ENCODE measurements at regions not wholly inside any gene's neighbourhood (a gene's known extent, or its start where the extent isn't known, plus 50 kb on each side); places are given as distances from the start of the nearest gene placed in this dataset.

DNA sequence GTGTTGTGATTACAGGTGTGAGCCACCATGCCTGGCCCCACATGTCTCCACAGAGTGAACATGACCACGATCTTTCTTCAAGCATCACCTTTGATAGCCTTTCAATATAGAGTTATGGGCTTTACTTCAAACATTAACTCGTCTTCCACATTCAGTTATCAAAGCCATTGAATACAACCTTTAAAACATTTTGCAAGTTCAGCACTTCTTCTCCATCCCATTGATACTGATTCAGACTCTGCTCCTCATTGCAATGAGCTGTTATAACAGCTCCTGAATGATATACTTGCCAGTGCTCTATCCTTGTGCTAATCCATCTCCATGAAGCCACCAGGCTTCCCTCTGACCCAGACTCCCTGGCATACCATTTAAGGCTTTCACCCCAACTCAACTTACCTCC lies 223.5 kb upstream of the EEA1 start:
- H3K4me1 Mint-ChIP-seq: no peaks in the 10 kb centered on the region
- no peak overlapping the region for H3K27ac Mint-ChIP-seq
- intact Hi-C loops (cut with micrococcal nuclease): no loop called here
- no peak for DNase-seq
- no peaks in the 10 kb centered on the region for H3K27me3 Mint-ChIP-seq
- H3K36me3 Mint-ChIP-seq (ENCODE audit: low read depth): no peaks in the 10 kb centered on the region
- no peaks in the 10 kb centered on the region for H3K9me3 Mint-ChIP-seq
- no peak overlapping the region for H3K4me3 Mint-ChIP-seq

GRCh38 chr12:93153321-93153720 lies 224.2 kb upstream of the EEA1 start:
- intact Hi-C loops (cut with micrococcal nuclease): no loop called here

GRCh38 chr12:93154096-93154728 lies 223.5 kb upstream of the NUDT4 start:
- Mint-ChIP-seq H3K27ac (no peak overlapping the region), H3K36me3 (ENCODE audit: low read depth) (no peaks in the 10 kb centered on the region), H3K4me3 (no peak overlapping the region), H3K9me3 (peaks cover 6% of the 10 kb centered on the region), H3K4me1 (no peaks in the 10 kb centered on the region), H3K27me3 (no peaks in the 10 kb centered on the region)
- no peak for DNase-seq
- intact Hi-C loops (cut with micrococcal nuclease): no loop called here

More at GRCh38 chr12:93153321-93153720, 224.2 kb upstream of the EEA1 start:
- H3K4me3 Mint-ChIP-seq: no peak overlapping the region
- H3K36me3 Mint-ChIP-seq (ENCODE audit: low read depth): no peaks in the 10 kb centered on the region
- DNase-seq: no peak
- peaks cover under 1% of the 10 kb centered on the region for H3K9me3 Mint-ChIP-seq
- no peaks in the 10 kb centered on the region for H3K27me3 Mint-ChIP-seq
- H3K4me1 Mint-ChIP-seq: no peaks in the 10 kb centered on the region
- no peak overlapping the region for H3K27ac Mint-ChIP-seq

DNA sequence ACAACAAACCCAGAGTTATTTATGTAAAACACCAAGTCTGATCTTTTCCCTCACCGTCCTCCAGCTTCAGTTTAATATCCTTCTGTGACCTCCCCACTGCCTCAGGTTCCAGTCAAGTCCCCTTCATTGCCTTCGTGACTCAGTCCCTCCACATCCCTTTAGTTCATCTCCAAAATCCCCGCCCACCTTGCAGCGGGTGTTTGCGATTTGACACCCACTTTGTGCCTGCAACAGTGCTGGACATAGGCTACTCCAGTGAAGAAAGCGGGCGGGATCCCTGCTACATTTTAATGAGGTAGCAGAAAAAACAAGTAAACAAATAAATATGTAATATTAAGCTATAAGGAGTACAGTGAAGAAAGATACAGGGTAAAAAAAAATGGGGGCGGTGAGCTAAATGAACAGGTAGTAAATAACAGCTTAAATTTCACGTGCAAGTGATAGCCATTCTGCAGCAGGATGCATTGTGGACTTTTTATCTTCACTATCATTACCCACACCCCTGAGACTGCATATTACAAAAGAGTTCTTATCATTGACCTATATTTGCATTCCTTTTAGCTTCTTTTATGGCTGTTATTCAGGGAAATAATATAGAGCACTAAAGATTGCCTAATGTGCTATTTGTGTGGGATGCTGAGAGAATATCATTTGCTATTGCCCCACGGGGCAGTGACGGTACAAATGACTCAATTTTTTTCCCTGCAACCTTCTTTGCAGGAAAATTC lies 222.8 kb upstream of the NUDT4 start:
- Mint-ChIP-seq H3K27me3 (peaks cover 2% of the 10 kb centered on the region), H3K4me1 (no peaks in the 10 kb centered on the region), H3K9me3 (peaks cover 6% of the 10 kb centered on the region), H3K4me3 (no peak overlapping the region), H3K36me3 (ENCODE audit: low read depth) (no peaks in the 10 kb centered on the region), H3K27ac (no peak overlapping the region)
- no peak for DNase-seq
- intact Hi-C loops (cut with micrococcal nuclease): no loop called here

GRCh38 chr12:93156086-93156716 lies 221.5 kb upstream of the NUDT4 start:
- no peaks in the 10 kb centered on the region for H3K36me3 Mint-ChIP-seq (ENCODE audit: low read depth)
- no peak overlapping the region for H3K27ac Mint-ChIP-seq
- no peak for DNase-seq
- H3K9me3 Mint-ChIP-seq: peaks cover 6% of the 10 kb centered on the region
- intact Hi-C loops (cut with micrococcal nuclease): no loop called here
- no peaks in the 10 kb centered on the region for H3K4me1 Mint-ChIP-seq
- peaks cover 5% of the 10 kb centered on the region for H3K27me3 Mint-ChIP-seq
- H3K4me3 Mint-ChIP-seq: no peak overlapping the region

DNA sequence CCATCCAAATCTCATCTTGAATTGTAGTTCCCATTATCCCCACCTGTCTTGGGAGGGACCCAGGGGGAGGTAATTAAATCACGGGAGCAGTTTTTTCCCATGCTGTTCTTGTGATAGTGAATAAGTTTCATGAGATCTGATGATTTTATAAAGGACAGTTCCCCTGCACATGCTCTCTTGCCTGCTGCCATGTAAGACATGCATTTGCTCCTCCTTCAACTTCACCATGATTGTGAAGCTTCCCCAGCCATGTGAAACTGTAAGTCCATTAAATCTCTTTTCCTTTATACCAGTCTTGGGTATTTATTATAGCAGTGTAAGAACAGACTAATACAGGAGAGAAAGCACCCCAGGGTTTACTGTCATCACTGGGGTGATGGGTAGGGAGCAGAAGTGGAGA lies 220.4 kb upstream of the NUDT4 start:
- Mint-ChIP-seq H3K36me3 (ENCODE audit: low read depth) (no peaks in the 10 kb centered on the region), H3K27me3 (peaks cover 6% of the 10 kb centered on the region), H3K27ac (no peak overlapping the region), H3K4me1 (no peaks in the 10 kb centered on the region), H3K4me3 (no peak overlapping the region), H3K9me3 (peaks cover 6% of the 10 kb centered on the region)
- DNase-seq: no peak
- intact Hi-C loops (cut with micrococcal nuclease): no loop called here

GRCh38 chr12:93158065-93158843 lies 219.5 kb upstream of the NUDT4 start:
- H3K27ac Mint-ChIP-seq: no peak overlapping the region
- no peaks in the 10 kb centered on the region for H3K4me1 Mint-ChIP-seq
- H3K36me3 Mint-ChIP-seq (ENCODE audit: low read depth): no peaks in the 10 kb centered on the region
- DNase-seq: no peak
- intact Hi-C loops (cut with micrococcal nuclease): no loop called here
- peaks cover 6% of the 10 kb centered on the region for H3K27me3 Mint-ChIP-seq
- H3K9me3 Mint-ChIP-seq: peaks cover 6% of the 10 kb centered on the region
- H3K4me3 Mint-ChIP-seq: no peak overlapping the region

DNA sequence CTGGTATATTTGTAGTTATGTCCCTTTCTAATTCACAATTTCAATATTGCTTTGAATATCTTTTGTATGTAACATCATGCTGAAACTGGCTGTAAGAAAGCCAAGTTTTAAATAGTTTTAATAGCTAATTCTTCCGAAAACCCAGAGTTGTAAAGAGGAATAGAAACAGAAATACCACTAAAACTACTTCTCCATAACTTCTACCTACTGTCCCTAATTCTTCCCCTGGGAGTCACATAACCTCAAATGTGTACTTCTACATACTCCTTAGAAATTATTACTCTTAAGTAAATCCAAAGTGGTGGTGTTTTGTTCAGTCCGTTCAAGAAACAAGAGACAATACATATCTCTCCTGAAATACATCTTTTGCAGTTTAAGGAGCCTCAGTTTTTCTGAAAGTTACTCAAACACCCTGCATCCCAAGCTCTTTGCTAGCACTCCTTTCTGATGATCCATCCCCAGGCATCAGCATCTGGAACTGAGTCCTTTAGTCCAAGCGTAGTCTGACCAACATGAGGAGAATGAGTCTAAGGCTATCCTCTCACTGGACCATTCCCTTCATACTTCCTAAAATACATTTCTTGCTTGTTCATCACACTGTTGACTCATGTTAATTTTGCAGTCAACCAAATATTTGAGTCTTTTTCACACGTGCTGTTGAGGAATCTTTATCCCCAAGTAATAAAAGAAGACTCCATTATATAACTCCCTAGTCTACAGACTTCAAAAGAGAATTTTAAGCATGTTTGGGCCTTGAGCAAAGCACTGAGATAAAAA lies 214.3 kb upstream of the NUDT4 start:
- DNase-seq: no peak
- Mint-ChIP-seq H3K4me1 (peaks cover 13% of the 10 kb centered on the region), H3K36me3 (ENCODE audit: low read depth) (no peaks in the 10 kb centered on the region), H3K4me3 (no peak overlapping the region), H3K27ac (no peak overlapping the region), H3K9me3 (peaks cover 5% of the 10 kb centered on the region), H3K27me3 (peaks cover 6% of the 10 kb centered on the region)
- intact Hi-C loops (cut with micrococcal nuclease): no loop called here

DNA sequence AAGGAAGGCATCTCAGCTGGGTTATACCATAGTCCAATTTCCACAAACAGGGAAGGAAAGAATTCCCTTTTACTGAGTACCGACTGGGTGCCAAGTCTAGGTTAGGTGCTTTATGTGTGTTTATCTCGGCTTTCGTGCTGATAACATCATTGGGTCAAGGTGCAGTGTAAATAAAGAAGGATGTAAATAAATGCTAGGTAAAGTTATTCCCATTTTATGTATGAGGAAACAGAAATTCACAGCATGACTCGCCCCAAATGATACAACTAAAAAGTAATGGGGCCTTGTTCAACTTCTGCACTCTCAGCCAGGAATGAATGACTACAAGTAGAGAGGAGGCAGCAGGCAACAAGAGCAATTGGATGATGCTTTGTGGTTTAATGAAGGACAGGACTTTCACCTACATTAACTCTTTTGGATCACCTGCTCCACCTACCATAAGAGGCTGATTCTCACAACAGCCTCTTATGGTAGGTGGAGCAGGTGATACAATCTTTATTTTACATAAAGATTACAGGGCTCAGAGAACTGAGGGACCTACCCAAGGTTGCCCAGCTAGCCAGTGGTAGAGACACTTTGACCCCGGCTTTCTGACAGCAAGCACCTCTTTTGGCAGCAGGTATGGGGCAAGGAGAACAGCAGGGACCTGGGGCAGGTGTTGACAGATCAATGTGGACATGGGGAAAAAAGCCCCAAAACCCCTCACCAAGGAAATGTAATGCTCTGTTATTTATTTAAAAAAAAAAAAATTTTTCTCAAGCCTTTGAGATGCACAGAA lies 213.4 kb upstream of the NUDT4 start:
- Mint-ChIP-seq H3K27ac (no peak overlapping the region), H3K27me3 (peaks cover 6% of the 10 kb centered on the region), H3K36me3 (ENCODE audit: low read depth) (no peaks in the 10 kb centered on the region), H3K4me3 (no peak overlapping the region), H3K9me3 (no peaks in the 10 kb centered on the region), H3K4me1 (peaks cover 13% of the 10 kb centered on the region)
- intact Hi-C loops (cut with micrococcal nuclease): no loop called here
- DNase-seq: no peak

- DNase-seq: no peak
- intact Hi-C loops (cut with micrococcal nuclease): no loop called here
- H3K4me3 Mint-ChIP-seq: no peak overlapping the region
- H3K27me3 Mint-ChIP-seq: peaks cover 2% of the 10 kb centered on the region
- no peaks in the 10 kb centered on the region for H3K36me3 Mint-ChIP-seq (ENCODE audit: low read depth)
- no peak overlapping the region for H3K27ac Mint-ChIP-seq
- H3K9me3 Mint-ChIP-seq: no peaks in the 10 kb centered on the region
- peaks cover 13% of the 10 kb centered on the region for H3K4me1 Mint-ChIP-seq
Observed at GRCh38 chr12:93165384-93165932, 212.3 kb upstream of the NUDT4 start.

GRCh38 chr12:93166541-93167307 lies 211.0 kb upstream of the NUDT4 start:
- Mint-ChIP-seq H3K27me3 (no peaks in the 10 kb centered on the region), H3K27ac (no peak overlapping the region), H3K9me3 (no peaks in the 10 kb centered on the region), H3K4me3 (no peak overlapping the region), H3K4me1 (peaks cover 13% of the 10 kb centered on the region), H3K36me3 (ENCODE audit: low read depth) (no peaks in the 10 kb centered on the region)
- intact Hi-C loops (cut with micrococcal nuclease): no loop called here
- no peak for DNase-seq

- Mint-ChIP-seq H3K27me3 (no peaks in the 10 kb centered on the region), H3K4me1 (peaks cover 13% of the 10 kb centered on the region), H3K36me3 (ENCODE audit: low read depth) (no peaks in the 10 kb centered on the region), H3K9me3 (no peaks in the 10 kb centered on the region), H3K4me3 (no peak overlapping the region), H3K27ac (no peak overlapping the region)
- intact Hi-C loops (cut with micrococcal nuclease): no loop called here
- DNase-seq: no peak
Observed at GRCh38 chr12:93167331-93167730, 210.4 kb upstream of the NUDT4 start.

Measured in activated CD4-positive, alpha-beta T cell treated with anti-CD3 and anti-CD28 coated beads, Interleukin-2, amount 10 ng/mL, durations not matched to agents 24 days and 14 days (primary cell).